HL-60 (cell line): ENCODE measurements at regions not wholly inside any gene's neighbourhood (a gene's known extent, or its start where the extent isn't known, plus 50 kb on each side); places are given as distances from the start of the nearest gene placed in this dataset.

ENCODE experiments used
- DNase-seq, 2 experiments: peaks; one replicate each; pipeline ENCODE4 v3.0.0-alpha.2; 2010 to 2020; ENCODE audit warnings: low read depth in 1 of 2, low spot score in 1 of 2
- H3K27ac ChIP-seq: fragments of 250-450 bp; sonication (Bioruptor Pico); replicated peaks from 2 replicates; pipeline ENCODE4 v1.5.1; 2020; ENCODE audit warnings: mild to moderate bottlenecking, moderate library complexity
- H3K27me3 ChIP-seq: fragments of 250-450 bp; sonication (Bioruptor Pico); 2 replicates; pipeline ENCODE4 v1.5.1; 2021; ENCODE audit warnings: mild to moderate bottlenecking, moderate library complexity; ENCODE audit not compliant: insufficient read depth, poor library complexity, severe bottlenecking
- H3K4me3 ChIP-seq: replicated peaks from 2 replicates; pipeline ENCODE4 v1.5.1; 2011; ENCODE audit warnings: mild to moderate bottlenecking, control low read depth, low read length; ENCODE audit not compliant: insufficient read depth
- CTCF ChIP-seq: IDR thresholded peaks from one replicate; pipeline ENCODE4 v1.5.1; 2011; ENCODE audit warnings: low read length, control low read depth, inconsistent platforms; ENCODE audit not compliant: insufficient read depth
- GABPA ChIP-seq: IDR thresholded peaks from 2 replicates; pipeline ENCODE4 v1.6.1; 2012; ENCODE audit warnings: low read depth
- POLR2AphosphoS5 ChIP-seq: IDR thresholded peaks from 2 replicates; pipeline ENCODE4 v1.6.1; 2012; ENCODE audit warnings: low read depth
- REST ChIP-seq: IDR thresholded peaks from 2 replicates; pipeline ENCODE4 v1.6.1; 2012; ENCODE audit warnings: low read depth; ENCODE audit not compliant: insufficient replicate concordance
- SPI1 ChIP-seq: IDR thresholded peaks from 2 replicates; pipeline ENCODE4 v1.6.1; 2012; ENCODE audit warnings: low read depth, mild to moderate bottlenecking, borderline replicate concordance

GRCh38 chr4:159414305-159414704, 311.4 kb downstream of the RAPGEF2 start:
- no peak for TF ChIP-seq GABPA
- TF ChIP-seq POLR2AphosphoS5, result no peak
- no peak for TF ChIP-seq SPI1
- TF ChIP-seq REST, result no peak
- no peak for TF ChIP-seq CTCF
- no peak overlapping the region for H3K4me3 ChIP-seq
- DNase-seq, result no peak

GRCh38 chr4:159416073-159416472, 313.2 kb downstream of the RAPGEF2 start:
- no peak for DNase-seq
- Histone ChIP-seq H3K27me3 (no peaks in the 10 kb centered on the region), H3K27ac (no peak overlapping the region), H3K4me3 (no peak overlapping the region)
- TF ChIP-seq POLR2AphosphoS5 (no peak), REST (no peak), SPI1 (no peak), CTCF (no peak)

More at GRCh38 chr4:159414305-159414704, 311.4 kb downstream of the RAPGEF2 start:
- no peaks in the 10 kb centered on the region for H3K27me3 ChIP-seq
- H3K27ac ChIP-seq, result no peak overlapping the region

GRCh38 chr4:159416996-159417395, 314.1 kb downstream of the RAPGEF2 start:
- H3K27me3 ChIP-seq, result no peaks in the 10 kb centered on the region
- DNase-seq, result no peak
- H3K4me3 ChIP-seq, result no peak overlapping the region
- no peak overlapping the region for H3K27ac ChIP-seq
- TF ChIP-seq SPI1 (no peak), CTCF (no peak), POLR2AphosphoS5 (no peak), REST (no peak), GABPA (no peak)
